ENCODE measurements at regions not wholly inside any gene's neighbourhood (a gene's known extent, or its start where the extent isn't known, plus 50 kb on each side); places are given as distances from the start of the nearest gene placed in this dataset.

- no peaks in the 10 kb centered on the region for H3K79me2 ChIP-seq (ENCODE audit: low read depth)
- no peaks in the 10 kb centered on the region for H3K9me2 ChIP-seq (ENCODE audit: insufficient read depth)
- H3K9me3 ChIP-seq (ENCODE audit: insufficient read depth, low read depth) = no peaks in the 10 kb centered on the region
- H3K4me1 ChIP-seq (replicated peaks; ENCODE audit: insufficient read depth) = no peaks in the 10 kb centered on the region
- ChIA-PET POLR2A (ENCODE audit: unreplicated experiment) (no interaction called here), CTCF (no interaction called here)
- BruUV-seq (replicated peaks) = no TSS peak
- TF ChIP-seq, protein P1, sequence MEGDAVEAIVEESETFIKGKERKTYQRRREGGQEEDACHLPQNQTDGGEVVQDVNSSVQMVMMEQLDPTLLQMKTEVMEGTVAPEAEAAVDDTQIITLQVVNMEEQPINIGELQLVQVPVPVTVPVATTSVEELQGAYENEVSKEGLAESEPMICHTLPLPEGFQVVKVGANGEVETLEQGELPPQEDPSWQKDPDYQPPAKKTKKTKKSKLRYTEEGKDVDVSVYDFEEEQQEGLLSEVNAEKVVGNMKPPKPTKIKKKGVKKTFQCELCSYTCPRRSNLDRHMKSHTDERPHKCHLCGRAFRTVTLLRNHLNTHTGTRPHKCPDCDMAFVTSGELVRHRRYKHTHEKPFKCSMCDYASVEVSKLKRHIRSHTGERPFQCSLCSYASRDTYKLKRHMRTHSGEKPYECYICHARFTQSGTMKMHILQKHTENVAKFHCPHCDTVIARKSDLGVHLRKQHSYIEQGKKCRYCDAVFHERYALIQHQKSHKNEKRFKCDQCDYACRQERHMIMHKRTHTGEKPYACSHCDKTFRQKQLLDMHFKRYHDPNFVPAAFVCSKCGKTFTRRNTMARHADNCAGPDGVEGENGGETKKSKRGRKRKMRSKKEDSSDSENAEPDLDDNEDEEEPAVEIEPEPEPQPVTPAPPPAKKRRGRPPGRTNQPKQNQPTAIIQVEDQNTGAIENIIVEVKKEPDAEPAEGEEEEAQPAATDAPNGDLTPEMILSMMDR (conservative IDR thresholded peaks at IDR 0.05) = no peak
- TF ChIP-seq EZH2 (IDR thresholded peaks at IDR 0.05; ENCODE audit: low read depth) = no peak
- H3F3A ChIP-seq (ENCODE audit: insufficient read depth, low read depth) = no peaks in the 10 kb centered on the region
- peaks cover 78% of the 10 kb centered on the region for H3K27me3 ChIP-seq (ENCODE audit: insufficient read depth, low read depth)
- no peak overlapping the region for H2AFZ ChIP-seq
- DNase-seq = no peak
- intact Hi-C loops (cut with micrococcal nuclease; ENCODE audit: unreplicated experiment) = no loop called here
- no peaks in the 10 kb centered on the region for H4K20me1 ChIP-seq (ENCODE audit: insufficient read depth)
- no peak overlapping the region for H3K4me2 ChIP-seq
- no peak overlapping the region for H3K4me3 ChIP-seq
- no peak overlapping the region for H3K27ac ChIP-seq
- no peaks in the 10 kb centered on the region for H3K36me3 ChIP-seq (ENCODE audit: low read depth)
These were observed 91.6 kb downstream of the CMC2 start for GRCh38 chr16:80915079-80915450.

DNA sequence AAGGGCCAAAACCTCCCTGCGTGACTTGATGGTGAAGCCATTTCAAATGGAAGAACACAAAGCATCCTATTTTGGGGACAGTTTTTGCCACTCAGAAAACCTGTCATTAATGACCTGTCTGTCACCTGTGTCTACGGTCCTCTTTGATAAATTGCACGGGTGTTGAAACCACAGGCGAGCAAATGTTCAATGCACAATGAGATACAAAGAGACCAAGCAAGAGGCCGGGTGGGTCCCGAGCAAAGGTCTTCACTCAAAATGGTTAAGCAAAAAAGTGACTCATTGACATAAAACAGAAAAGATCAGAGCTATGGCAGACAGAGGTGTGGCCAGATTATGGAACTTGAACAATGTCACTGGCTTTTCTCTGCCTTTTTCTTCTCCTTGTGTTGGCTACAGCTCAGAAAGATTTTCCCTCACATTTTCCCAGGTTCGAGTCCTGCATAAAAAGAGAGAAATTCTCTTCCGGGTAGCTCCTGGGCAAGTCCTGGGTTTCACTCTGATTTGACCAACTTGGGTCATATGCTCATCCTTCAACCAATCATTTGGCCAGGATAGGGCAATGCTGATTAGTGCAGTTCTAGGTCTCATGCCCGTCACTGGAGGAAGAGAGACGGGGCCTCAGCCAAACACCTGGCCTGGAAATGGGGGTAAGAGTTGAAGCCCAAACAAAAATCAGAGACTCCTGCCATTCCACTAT is 92.2 kb downstream of the CMC2 start:
- POLR2A ChIA-PET (ENCODE audit: unreplicated experiment) = no interaction called here
- Histone ChIP-seq H3F3A (ENCODE audit: insufficient read depth, low read depth) (no peaks in the 10 kb centered on the region), H2AFZ (no peak overlapping the region), H3K4me2 (no peak overlapping the region), H3K27me3 (ENCODE audit: insufficient read depth, low read depth) (peaks cover 78% of the 10 kb centered on the region), H3K9me2 (ENCODE audit: insufficient read depth) (no peaks in the 10 kb centered on the region), H3K36me3 (ENCODE audit: low read depth) (no peaks in the 10 kb centered on the region), H3K4me1 (replicated peaks; ENCODE audit: insufficient read depth) (no peaks in the 10 kb centered on the region), H3K4me3 (no peak overlapping the region), H3K27ac (no peak overlapping the region), H4K20me1 (ENCODE audit: insufficient read depth) (no peaks in the 10 kb centered on the region), H3K79me2 (ENCODE audit: low read depth) (no peaks in the 10 kb centered on the region), H3K9me3 (ENCODE audit: insufficient read depth, low read depth) (no peaks in the 10 kb centered on the region)
- CTCF ChIA-PET = interaction anchor here (0.5 kb wide), 1 partner anchor 1147 kb away, joined by 5 read pairs; no protein-coding TSS in a partner anchor
- no TSS peak for BruUV-seq (replicated peaks)
- TF ChIP-seq EZH2 (IDR thresholded peaks at IDR 0.05; ENCODE audit: low read depth) = no peak
- TF ChIP-seq, protein P1 (conservative IDR thresholded peaks at IDR 0.05) = no peak
- intact Hi-C loops (cut with micrococcal nuclease; ENCODE audit: unreplicated experiment) = no loop called here
- peak in 1 of 2 experiments; percentile 3 for DNase-seq

DNA sequence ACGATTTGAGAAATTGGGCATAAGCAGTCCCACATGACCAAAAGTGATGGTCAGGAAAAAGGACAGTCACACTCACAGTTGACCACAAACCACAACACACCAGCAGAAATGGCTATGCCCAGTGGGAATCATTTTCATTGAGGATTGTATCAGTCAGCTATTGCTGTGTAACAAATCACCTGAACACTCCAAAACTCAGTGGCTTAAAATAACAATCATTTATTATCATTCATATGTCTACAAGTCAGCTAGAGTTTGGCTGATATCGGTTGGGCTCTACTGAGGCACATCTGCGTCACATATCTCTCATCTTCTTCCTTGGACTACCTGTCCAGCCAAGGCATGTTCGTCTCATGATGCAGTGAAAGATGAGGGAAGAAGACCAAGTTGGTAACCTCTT is 93.3 kb downstream of the CMC2 start:
- H3K36me3 ChIP-seq (ENCODE audit: low read depth) = no peaks in the 10 kb centered on the region
- no peaks in the 10 kb centered on the region for H4K20me1 ChIP-seq (ENCODE audit: insufficient read depth)
- H3K27me3 ChIP-seq (ENCODE audit: insufficient read depth, low read depth) = peaks cover 78% of the 10 kb centered on the region
- H3K9me3 ChIP-seq (ENCODE audit: insufficient read depth, low read depth) = no peaks in the 10 kb centered on the region
- no TSS peak for BruUV-seq (replicated peaks)
- no peaks in the 10 kb centered on the region for H3K9me2 ChIP-seq (ENCODE audit: insufficient read depth)
- intact Hi-C loops (cut with micrococcal nuclease; ENCODE audit: unreplicated experiment) = no loop called here
- no peak for TF ChIP-seq EZH2 (IDR thresholded peaks at IDR 0.05; ENCODE audit: low read depth)
- TF ChIP-seq, protein P1 (conservative IDR thresholded peaks at IDR 0.05) = no peak
- H2AFZ ChIP-seq = no peak overlapping the region
- H3K4me1 ChIP-seq (replicated peaks; ENCODE audit: insufficient read depth) = no peaks in the 10 kb centered on the region
- H3K4me3 ChIP-seq = no peak overlapping the region
- H3K79me2 ChIP-seq (ENCODE audit: low read depth) = no peaks in the 10 kb centered on the region
- POLR2A ChIA-PET (ENCODE audit: unreplicated experiment) = no interaction called here
- H3K4me2 ChIP-seq = no peak overlapping the region
- CTCF ChIA-PET = no interaction called here
- no peaks in the 10 kb centered on the region for H3F3A ChIP-seq (ENCODE audit: insufficient read depth, low read depth)
- no peak overlapping the region for H3K27ac ChIP-seq
- no peak for DNase-seq
